ENCODE measurements at regions not wholly inside any gene's neighbourhood (a gene's known extent, or its start where the extent isn't known, plus 50 kb on each side); places are given as distances from the start of the nearest gene placed in this dataset.

GRCh38 chr16:65783709-65784474, 582.6 kb upstream of the CDH5 start:
- DNase-seq = no peak

- DNase-seq = no peak
Observed at GRCh38 chr16:65782611-65783600, 583.6 kb upstream of the CDH5 start.

GRCh38 chr16:65781855-65782254, 584.6 kb upstream of the CDH5 start:
- DNase-seq = no peak

GRCh38 chr16:65781363-65781762, 585.1 kb upstream of the CDH5 start:
- no peak for DNase-seq

GRCh38 chr16:65779201-65779600, 587.3 kb upstream of the CDH5 start:
- no peak for DNase-seq

- DNase-seq = no peak
Observed at GRCh38 chr16:65776639-65777183, 589.8 kb upstream of the CDH5 start.

- DNase-seq = no peak
Observed at GRCh38 chr16:65775829-65776228, 590.7 kb upstream of the CDH5 start.

GRCh38 chr16:65774350-65774749, 592.1 kb upstream of the CDH5 start:
- no peak for DNase-seq

- DNase-seq = no peak
Observed at GRCh38 chr16:65773301-65773874, 593.1 kb upstream of the CDH5 start.

GRCh38 chr16:65772134-65772732, 594.3 kb upstream of the CDH5 start:
- DNase-seq = no peak

GRCh38 chr16:65771707-65772106, 594.8 kb upstream of the CDH5 start:
- no peak for DNase-seq

GRCh38 chr16:65770752-65771151, 595.7 kb upstream of the CDH5 start:
- DNase-seq = no peak

GRCh38 chr16:65769776-65770438, 596.6 kb upstream of the CDH5 start:
- no peak for DNase-seq

GRCh38 chr16:65769055-65769465, 597.4 kb upstream of the CDH5 start:
- no peak for DNase-seq

- no peak for DNase-seq
Observed at GRCh38 chr16:65767125-65767524, 599.4 kb upstream of the CDH5 start.

GRCh38 chr16:65763640-65764305, 602.7 kb upstream of the CDH5 start:
- no peak for DNase-seq

GRCh38 chr16:65760874-65761273, 605.6 kb upstream of the CDH5 start:
- no peak for DNase-seq

- no peak for DNase-seq
Observed at GRCh38 chr16:65758620-65759019, 607.9 kb upstream of the CDH5 start.

GRCh38 chr16:65757064-65757463, 609.4 kb upstream of the CDH5 start:
- DNase-seq = no peak

- no peak for DNase-seq
Observed at GRCh38 chr16:65756163-65756562, 610.3 kb upstream of the CDH5 start.

GRCh38 chr16:65754820-65755691, 611.4 kb upstream of the CDH5 start:
- no peak for DNase-seq
